ENCODE measurements at regions not wholly inside any gene's neighbourhood (a gene's known extent, or its start where the extent isn't known, plus 50 kb on each side); places are given as distances from the start of the nearest gene placed in this dataset.

DNA sequence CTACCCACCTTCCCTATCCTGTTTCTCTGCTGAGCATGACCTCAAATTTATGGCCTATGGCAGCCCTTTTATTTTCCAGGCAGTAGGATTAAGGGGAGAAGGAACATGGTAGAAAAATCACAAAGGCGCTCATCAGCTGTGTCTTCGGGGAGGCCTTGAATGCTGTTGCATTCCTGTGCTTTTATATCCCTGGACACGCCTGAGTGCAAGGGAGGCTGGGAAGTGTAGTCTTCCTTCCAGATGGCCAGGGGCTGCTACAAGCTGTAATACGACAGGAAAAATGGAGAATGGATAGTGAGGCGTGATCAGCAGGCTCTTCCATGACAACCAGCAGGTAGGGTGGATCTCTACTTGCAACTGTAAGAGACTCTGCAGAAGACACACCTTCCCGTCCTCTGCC lies 210.9 kb upstream of the GGTLC1 start:
- Histone ChIP-seq H3K4me1 (no peaks in the 10 kb centered on the region), H3K9me3 (no peaks in the 10 kb centered on the region), H3K27ac (no peak overlapping the region), H3K36me3 (ENCODE audit: insufficient read depth in 1 of 2, low read depth in 1 of 2) (no peaks in the 10 kb centered on the region), H3K27me3 (ENCODE audit: insufficient read depth in 3 of 3, low read length in 2 of 3) (peaks cover 0 to 2% (median 0%) of the 10 kb centered on the region in 3 donors), H3K4me3 (no peak overlapping the region)
- DNase-seq, result no peak
- intact Hi-C loops (cut with DNase I), result no loop called here
- 55 to 59% (median 56%) methylated on average over 6 of the region's 6 CpGs for WGBS, 3 donors
- TF ChIP-seq, protein P1, sequence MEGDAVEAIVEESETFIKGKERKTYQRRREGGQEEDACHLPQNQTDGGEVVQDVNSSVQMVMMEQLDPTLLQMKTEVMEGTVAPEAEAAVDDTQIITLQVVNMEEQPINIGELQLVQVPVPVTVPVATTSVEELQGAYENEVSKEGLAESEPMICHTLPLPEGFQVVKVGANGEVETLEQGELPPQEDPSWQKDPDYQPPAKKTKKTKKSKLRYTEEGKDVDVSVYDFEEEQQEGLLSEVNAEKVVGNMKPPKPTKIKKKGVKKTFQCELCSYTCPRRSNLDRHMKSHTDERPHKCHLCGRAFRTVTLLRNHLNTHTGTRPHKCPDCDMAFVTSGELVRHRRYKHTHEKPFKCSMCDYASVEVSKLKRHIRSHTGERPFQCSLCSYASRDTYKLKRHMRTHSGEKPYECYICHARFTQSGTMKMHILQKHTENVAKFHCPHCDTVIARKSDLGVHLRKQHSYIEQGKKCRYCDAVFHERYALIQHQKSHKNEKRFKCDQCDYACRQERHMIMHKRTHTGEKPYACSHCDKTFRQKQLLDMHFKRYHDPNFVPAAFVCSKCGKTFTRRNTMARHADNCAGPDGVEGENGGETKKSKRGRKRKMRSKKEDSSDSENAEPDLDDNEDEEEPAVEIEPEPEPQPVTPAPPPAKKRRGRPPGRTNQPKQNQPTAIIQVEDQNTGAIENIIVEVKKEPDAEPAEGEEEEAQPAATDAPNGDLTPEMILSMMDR (IDR thresholded peaks at IDR 0.05), result no peak
- ATAC-seq, result no peak

DNA sequence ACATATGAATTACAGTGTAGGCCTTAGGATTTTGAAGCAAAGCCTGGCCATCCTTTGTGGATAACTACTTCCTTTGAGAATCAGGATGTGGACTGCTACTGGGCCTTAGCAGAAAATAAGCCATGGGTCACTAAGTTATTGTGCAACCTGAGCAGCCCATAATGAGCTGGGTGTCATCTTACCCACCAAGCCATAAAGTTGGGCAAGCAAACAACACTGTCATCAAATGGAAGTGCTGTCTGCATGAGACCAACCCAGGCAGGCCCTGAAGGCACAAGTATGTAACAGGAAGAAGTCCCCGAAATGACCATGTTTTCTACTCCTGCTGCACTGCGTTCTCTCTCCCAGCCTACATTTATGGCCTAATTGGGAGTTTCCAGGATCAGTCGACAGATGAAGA lies 205.6 kb upstream of the GGTLC1 start:
- 58 to 66% (median 60%) methylated on average over 3 of the region's 3 CpGs for WGBS, 3 donors

DNA sequence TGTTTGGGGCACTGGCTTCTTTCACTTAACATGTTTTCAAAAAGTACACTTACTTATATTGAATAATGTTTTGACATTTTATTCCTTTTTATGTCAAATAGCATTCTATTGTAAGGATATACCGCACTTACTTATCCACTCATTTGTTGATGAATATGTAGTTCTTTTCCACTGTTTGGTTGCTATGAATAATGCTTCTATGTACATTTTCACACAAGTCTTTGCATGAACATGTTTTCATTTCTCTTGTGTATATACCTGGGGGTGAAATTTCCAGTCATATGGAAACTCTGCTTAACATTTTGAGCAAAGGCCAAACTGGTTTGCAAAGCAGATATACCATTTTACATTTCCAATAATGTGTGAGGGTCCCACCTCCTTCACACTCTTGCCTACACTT lies 202.3 kb upstream of the GGTLC1 start:
- no peak for DNase-seq
- intact Hi-C loops (cut with DNase I), result no loop called here
- Histone ChIP-seq H3K36me3 (ENCODE audit: insufficient read depth in 1 of 2, low read depth in 1 of 2) (no peaks in the 10 kb centered on the region), H3K4me3 (no peak overlapping the region), H3K4me1 (no peaks in the 10 kb centered on the region), H3K27ac (no peak overlapping the region), H3K27me3 (ENCODE audit: insufficient read depth in 3 of 3, low read length in 2 of 3) (no peaks in the 10 kb centered on the region), H3K9me3 (peaks cover 7% of the 10 kb centered on the region)
- ATAC-seq, result no peak
- 89 to 99% (median 96%) methylated on average over 1 of the region's 1 CpG for WGBS, 3 donors
- TF ChIP-seq, protein P1 (IDR thresholded peaks at IDR 0.05), result no peak

More for the DNA sequence above, 205.6 kb upstream of the GGTLC1 start:
- no peak overlapping the region for H3K4me3 ChIP-seq
- peaks cover 7% of the 10 kb centered on the region for H3K9me3 ChIP-seq
- H3K27ac ChIP-seq, result no peak overlapping the region
- DNase-seq (no peak), ATAC-seq (no peak)
- TF ChIP-seq, protein P1 (IDR thresholded peaks at IDR 0.05), result no peak
- H3K36me3 ChIP-seq (ENCODE audit: insufficient read depth in 1 of 2, low read depth in 1 of 2), result no peaks in the 10 kb centered on the region
- intact Hi-C loops (cut with DNase I), result no loop called here
- no peaks in the 10 kb centered on the region for H3K4me1 ChIP-seq
- no peaks in the 10 kb centered on the region for H3K27me3 ChIP-seq (ENCODE audit: insufficient read depth in 3 of 3, low read length in 2 of 3)

DNA sequence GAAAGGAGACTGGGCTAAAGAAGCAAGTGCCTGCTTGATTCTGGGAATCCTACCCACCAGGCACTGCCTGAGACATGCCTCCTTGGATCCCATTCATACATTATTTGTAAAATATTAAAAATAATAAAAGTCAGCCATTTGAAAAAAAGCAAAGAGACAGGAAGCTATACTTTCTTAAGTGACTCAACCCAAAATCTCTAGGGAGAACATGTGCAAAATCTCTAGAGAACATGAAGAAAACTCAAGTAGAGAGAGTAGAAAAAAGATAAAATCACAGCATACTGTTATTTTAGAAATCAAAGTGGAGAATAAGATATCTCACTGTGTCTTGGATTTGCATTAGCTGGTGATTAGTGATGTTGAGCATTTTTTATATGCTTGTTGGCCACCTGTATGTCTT lies 197.2 kb upstream of the GGTLC1 start:
- no peaks in the 10 kb centered on the region for H3K36me3 ChIP-seq (ENCODE audit: insufficient read depth in 1 of 2, low read depth in 1 of 2)
- H3K9me3 ChIP-seq, result peaks cover 6% of the 10 kb centered on the region
- DNase-seq, result no peak
- no peak overlapping the region for H3K4me3 ChIP-seq
- H3K27me3 ChIP-seq (ENCODE audit: insufficient read depth in 3 of 3, low read length in 2 of 3), result no peaks in the 10 kb centered on the region
- H3K27ac ChIP-seq, result no peak overlapping the region
- ATAC-seq, result no peak
- intact Hi-C loops (cut with DNase I), result no loop called here
- TF ChIP-seq, protein P1 (IDR thresholded peaks at IDR 0.05), result no peak
- H3K4me1 ChIP-seq, result no peaks in the 10 kb centered on the region

DNA sequence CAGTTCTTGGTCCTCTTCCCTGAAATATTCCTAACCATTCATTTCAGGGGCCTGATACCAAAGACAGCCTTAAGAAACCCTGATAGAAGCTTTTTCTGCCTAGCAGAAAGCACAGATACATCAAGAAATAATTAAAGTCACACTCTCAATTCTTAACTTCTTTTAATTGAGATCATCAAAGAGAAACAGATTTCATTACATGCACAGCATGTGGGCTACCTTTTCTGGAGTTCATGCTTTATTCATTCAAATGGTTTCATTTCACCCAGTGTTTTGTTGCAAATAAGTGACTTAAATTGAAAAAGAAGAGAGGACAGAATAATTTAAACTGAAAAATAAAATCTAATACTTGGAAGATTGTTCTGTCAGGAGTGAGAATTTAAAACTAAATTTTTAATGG lies 192.6 kb upstream of the GGTLC1 start:
- intact Hi-C loops (cut with DNase I), result no loop called here
- no peaks in the 10 kb centered on the region for H3K27me3 ChIP-seq (ENCODE audit: insufficient read depth in 3 of 3, low read length in 2 of 3)

More for the DNA sequence above, 192.6 kb upstream of the GGTLC1 start:
- no peak for DNase-seq
- no peaks in the 10 kb centered on the region for H3K9me3 ChIP-seq
- no peak overlapping the region for H3K4me3 ChIP-seq
- TF ChIP-seq, protein P1 (IDR thresholded peaks at IDR 0.05), result no peak
- H3K4me1 ChIP-seq, result no peaks in the 10 kb centered on the region
- no peak for ATAC-seq
- no peak overlapping the region for H3K27ac ChIP-seq
- H3K36me3 ChIP-seq (ENCODE audit: insufficient read depth in 1 of 2, low read depth in 1 of 2), result no peaks in the 10 kb centered on the region
